RWPE1 (cell line): ENCODE measurements at regions not wholly inside any gene's neighbourhood (a gene's known extent, or its start where the extent isn't known, plus 50 kb on each side); places are given as distances from the start of the nearest gene placed in this dataset.
"Not testable (repeated sequence)": the region's sequence is repeated elsewhere in the genome, so short reads cannot be mapped to it uniquely, and the experiment has no call there.

ENCODE experiments used
- CTCF ChIA-PET: fragments of 350-600 bp; sonication (Branson Sonifier 250); formaldehyde crosslinking; extraction: SDS; loops from one replicate; lab custom pipeline; 2021; lab: Yijun Ruan, JAX
- POLR2A ChIA-PET: fragments of 400-600 bp; formaldehyde crosslinking; extraction: SDS; loops from one replicate; lab custom pipeline; 2020; ENCODE audit warnings: antibody characterized with exemption; ENCODE audit not compliant: low non-redundant PET; lab: Yijun Ruan, JAX
- DNase-seq: peaks from one replicate; pipeline ENCODE4 v3.0.0; 2012; ENCODE audit warnings: low spot score
- H3K27ac ChIP-seq: fragments of 450-650 bp; 2 replicates; pipeline ENCODE4 v1.5.1; 2017
- TF ChIP-seq, protein P1 (sequence below): fragments of 450-650 bp; conservative IDR thresholded peaks from 2 replicates; pipeline ENCODE4 v1.5.1; 2017; ENCODE audit warnings: low read depth, mild to moderate bottlenecking

DNA sequence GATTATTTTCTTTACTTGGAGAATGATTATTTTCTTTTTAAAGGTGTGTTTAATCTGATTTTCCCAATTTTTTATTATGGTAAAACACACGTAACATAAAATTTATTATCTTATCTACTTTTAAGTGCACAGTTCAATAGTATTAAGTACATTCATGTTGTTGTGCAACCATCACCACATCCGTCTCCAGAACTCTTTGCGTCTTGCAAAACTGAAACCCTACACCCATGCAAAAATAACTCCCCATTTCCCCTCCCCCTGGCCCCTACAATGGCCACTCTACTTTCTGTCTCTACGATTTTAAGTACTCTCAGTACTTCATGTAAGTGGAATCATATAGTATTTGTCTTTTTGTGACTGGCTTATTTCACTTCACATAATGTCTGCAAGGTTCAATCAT, 230.7 kb downstream of the SATB1 start:
- no peak for DNase-seq
- CTCF ChIA-PET, result no interaction called here
- POLR2A ChIA-PET, result no interaction called here
- H3K27ac ChIP-seq, result no peak overlapping the region
- TF ChIP-seq, protein P1, sequence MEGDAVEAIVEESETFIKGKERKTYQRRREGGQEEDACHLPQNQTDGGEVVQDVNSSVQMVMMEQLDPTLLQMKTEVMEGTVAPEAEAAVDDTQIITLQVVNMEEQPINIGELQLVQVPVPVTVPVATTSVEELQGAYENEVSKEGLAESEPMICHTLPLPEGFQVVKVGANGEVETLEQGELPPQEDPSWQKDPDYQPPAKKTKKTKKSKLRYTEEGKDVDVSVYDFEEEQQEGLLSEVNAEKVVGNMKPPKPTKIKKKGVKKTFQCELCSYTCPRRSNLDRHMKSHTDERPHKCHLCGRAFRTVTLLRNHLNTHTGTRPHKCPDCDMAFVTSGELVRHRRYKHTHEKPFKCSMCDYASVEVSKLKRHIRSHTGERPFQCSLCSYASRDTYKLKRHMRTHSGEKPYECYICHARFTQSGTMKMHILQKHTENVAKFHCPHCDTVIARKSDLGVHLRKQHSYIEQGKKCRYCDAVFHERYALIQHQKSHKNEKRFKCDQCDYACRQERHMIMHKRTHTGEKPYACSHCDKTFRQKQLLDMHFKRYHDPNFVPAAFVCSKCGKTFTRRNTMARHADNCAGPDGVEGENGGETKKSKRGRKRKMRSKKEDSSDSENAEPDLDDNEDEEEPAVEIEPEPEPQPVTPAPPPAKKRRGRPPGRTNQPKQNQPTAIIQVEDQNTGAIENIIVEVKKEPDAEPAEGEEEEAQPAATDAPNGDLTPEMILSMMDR, result no peak

DNA sequence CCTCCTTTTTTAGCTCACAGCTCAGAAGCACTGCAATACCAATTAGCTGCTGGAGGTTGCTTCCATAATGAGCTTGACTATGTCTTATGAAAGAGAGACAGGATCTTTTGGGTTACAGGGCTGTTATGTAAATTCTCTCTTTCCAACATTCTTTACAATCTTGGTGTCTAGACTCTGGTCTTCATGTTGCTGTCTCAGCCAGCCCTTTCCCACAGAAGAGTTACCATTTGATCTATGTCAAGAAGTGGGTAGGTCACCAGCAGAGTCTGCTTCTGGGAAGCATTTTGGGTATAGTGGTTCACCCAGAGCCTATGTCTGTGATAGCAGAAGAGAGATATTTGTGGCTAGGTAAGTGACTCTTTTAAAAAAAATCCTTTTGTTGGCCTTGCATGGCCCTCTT, 234.5 kb downstream of the SATB1 start:
- POLR2A ChIA-PET, result no interaction called here
- no peak for DNase-seq
- CTCF ChIA-PET, result no interaction called here
- TF ChIP-seq, protein P1, result no peak
- H3K27ac ChIP-seq, result no peak overlapping the region

DNA sequence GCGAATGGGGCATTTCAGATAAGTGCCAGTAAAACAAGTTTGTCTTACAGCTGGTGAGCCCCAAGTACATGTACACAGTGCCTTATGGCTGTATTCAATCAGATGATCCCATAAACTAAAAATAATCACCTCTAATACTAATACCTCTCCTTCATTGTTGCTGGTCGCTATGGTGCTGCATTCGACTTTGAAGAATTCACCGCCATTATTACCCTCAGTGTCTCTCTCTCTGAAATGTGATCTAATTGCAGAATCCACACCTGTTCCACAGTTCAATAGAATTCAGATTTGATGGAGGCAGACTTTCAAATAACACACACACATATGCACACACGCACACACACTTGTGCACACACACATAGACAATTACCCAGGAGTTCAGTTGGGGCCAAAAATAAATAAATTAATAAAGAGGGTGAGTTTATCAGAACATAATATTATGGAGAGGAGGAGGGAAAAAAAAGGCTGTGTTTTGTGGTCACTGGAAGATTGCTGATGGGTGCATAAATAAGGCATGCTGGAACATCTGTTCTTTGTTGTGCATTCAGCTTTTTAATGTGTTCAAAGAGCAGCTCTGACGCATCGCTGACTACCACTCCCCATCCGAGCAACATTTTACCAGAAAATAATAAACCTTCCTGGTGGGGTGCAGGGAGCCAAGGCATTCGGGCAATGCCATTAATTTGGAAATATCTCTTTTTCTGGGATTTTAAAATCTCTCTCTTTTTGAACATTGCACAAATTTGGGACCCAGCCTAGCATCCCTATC, 235.7 kb downstream of the SATB1 start:
- TF ChIP-seq, protein P1, result no peak
- DNase-seq, result no peak
- H3K27ac ChIP-seq, result no peak overlapping the region
- ChIA-PET POLR2A (no interaction called here), CTCF (interaction anchor here (0.6 kb wide), 1 partner anchor 347 kb away, joined by 3 read pairs; no protein-coding TSS in a partner anchor)

DNA sequence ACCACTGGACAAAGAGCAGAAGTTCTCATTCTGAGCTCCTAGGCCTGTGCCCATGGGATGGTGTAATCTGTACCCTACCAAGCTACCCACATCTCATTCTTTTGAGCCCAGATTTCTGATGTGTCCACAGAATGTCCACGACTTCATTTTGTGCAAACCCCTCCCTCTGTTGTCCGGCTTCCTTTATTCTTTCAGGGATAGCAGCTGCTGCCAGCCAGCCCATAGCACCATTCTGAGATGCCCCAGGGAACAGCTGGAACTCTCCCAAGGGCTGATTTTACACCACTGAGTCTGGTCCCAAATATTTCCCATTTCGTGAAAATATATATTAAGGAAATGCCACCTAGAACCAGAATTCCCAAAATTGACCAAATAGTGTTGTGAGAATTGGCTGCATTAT, 236.6 kb downstream of the SATB1 start:
- TF ChIP-seq, protein P1, result no peak
- ChIA-PET POLR2A (no interaction called here), CTCF (interaction anchor here (0.6 kb wide), 1 partner anchor 346 kb away, joined by 3 read pairs; no protein-coding TSS in a partner anchor)
- no peak for DNase-seq
- H3K27ac ChIP-seq, result no peak overlapping the region

DNA sequence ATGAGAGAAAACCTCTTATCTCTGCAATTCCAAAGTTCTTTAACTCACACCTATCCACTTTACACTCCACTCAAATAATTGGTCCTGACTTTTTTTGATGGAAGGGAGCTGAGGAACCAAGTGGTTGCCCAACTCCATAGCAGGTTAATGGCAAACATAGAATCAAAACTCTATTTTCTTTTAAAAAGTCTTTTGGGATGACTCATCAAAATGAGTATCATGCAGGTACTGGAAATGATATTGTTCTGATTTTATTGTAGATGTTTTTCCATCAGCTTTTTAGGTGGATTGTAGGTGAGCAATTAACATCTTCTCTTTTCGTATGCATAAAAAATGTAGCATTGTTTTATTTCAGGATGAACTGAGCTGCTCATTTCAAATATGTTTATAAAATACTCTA, 239.5 kb downstream of the SATB1 start:
- ChIA-PET CTCF (interaction anchor here (0.6 kb wide), 2 partner anchors 31 to 56 kb away, joined by 3 to 7 read pairs; no protein-coding TSS in a partner anchor), POLR2A (no interaction called here)
- no peak overlapping the region for H3K27ac ChIP-seq
- no peak for DNase-seq
- TF ChIP-seq, protein P1, result no peak

DNA sequence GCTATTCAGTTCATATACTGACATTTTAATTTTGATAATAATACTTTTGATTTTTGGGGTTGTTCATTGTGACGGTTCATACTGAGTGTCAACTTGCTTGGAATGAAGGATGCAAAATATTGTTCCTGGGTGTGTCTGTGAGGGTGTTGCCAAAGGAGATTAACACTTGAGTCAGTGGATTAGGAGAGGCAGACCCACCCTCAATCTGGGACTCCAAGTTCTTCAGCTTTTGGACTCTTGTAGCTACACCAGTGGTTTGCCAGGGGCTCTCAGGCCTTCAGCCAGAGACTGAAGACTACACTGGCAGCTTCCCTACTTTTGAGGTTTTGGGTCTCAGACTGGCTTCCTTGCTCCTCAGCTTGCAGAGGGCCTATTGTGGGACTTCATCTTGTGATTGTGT, 242.2 kb downstream of the SATB1 start:
- DNase-seq, H3K27ac ChIP-seq, CTCF ChIA-PET, POLR2A ChIA-PET: not testable (repeated sequence)

DNA sequence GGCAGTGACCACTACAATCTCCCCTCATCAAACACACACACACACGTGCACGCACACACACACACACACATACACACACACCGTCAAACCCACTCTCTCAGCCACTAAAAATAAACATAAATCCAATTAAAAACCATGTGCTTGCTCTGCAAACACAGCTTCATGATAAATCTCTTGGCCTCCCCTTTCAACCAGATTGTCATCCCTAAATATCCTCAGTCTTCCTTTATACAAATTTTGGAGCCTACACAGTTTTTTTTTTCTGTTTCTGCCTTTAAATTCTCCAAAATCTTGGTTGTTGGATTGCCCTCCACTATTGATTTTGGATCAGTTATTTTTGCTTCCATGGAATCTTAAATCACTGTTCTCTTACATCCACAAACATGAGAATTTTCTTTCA, 245.6 kb downstream of the SATB1 start:
- no peak for DNase-seq
- no peak overlapping the region for H3K27ac ChIP-seq
- ChIA-PET POLR2A (no interaction called here), CTCF (no interaction called here)
- TF ChIP-seq, protein P1, result no peak
